ENCODE measurements at regions not wholly inside any gene's neighbourhood (a gene's known extent, or its start where the extent isn't known, plus 50 kb on each side); places are given as distances from the start of the nearest gene placed in this dataset.

DNA sequence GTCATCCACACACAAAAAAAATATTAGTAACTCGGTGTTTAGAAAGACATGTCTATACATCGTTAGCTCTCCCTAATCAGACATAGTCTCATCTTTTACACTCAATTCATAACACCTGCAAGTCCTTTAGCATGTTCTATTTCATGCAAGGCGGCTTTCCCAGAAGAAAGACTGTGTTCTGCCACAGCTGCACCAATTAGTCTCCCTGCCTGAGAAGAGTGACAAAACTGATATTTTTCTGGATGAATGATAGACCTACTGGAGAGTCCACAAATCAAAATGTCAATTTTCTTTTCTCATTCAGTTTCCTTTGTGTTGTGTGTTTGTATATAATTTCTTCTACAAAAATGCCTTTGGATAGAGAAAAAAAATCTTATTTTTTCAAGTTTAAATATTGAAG is 435.8 kb upstream of the EPHA3 start:
- no peaks in the 10 kb centered on the region for H3K36me3 ChIP-seq (ENCODE audit: insufficient read depth, low read length)

DNA sequence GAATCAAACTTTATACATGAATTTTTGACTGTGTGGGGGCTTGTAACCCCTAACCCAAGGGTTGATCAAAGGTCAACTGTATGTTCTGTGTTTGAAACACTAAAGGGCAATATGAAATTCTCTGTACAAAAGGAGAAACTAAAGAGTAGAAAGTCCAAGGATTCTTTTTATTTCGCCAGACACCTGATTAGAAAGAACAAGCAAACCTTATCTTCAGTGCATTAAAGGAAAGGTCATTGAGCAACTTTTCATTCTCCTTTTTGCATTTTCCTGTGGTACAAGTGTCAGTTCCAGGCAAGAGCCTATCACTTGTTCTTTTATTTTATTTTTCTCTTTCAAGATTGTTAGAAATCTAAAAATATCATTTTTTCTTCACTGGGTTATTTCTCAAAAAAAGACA is 430.1 kb upstream of the EPHA3 start:
- Histone ChIP-seq H3K4me3 (ENCODE audit: low read length) (no peak overlapping the region), H3K9ac (ENCODE audit: low read length) (no peak overlapping the region), H3K9me2 (ENCODE audit: insufficient read depth, low read length) (no peaks in the 10 kb centered on the region), H3K27me3 (ENCODE audit: insufficient read depth, low read depth, low read length) (no peaks in the 10 kb centered on the region), H3K27ac (ENCODE audit: low read length) (no peak overlapping the region), H2AFZ (ENCODE audit: low read depth, low read length) (no peak overlapping the region), H3K9me3 (ENCODE audit: low read length) (peaks cover 6% of the 10 kb centered on the region), H3K4me2 (ENCODE audit: low read length) (no peak overlapping the region), H4K20me1 (ENCODE audit: insufficient read depth) (no peaks in the 10 kb centered on the region), H3K79me2 (replicated peaks; ENCODE audit: insufficient read depth, low read length) (no peaks in the 10 kb centered on the region), H3K36me3 (ENCODE audit: insufficient read depth, low read length) (no peaks in the 10 kb centered on the region), H3F3A (ENCODE audit: insufficient read depth, low read length, poor library complexity, severe bottlenecking) (peaks cover 3% of the 10 kb centered on the region)
- no peak for TF ChIP-seq MXI1 (conservative IDR thresholded peaks at IDR 0.05; ENCODE audit: poor library complexity, severe bottlenecking)
- no peak for TF ChIP-seq REST (IDR thresholded peaks at IDR 0.05; ENCODE audit: borderline replicate concordance)
- TF ChIP-seq SMC3 (conservative IDR thresholded peaks at IDR 0.05; ENCODE audit: poor library complexity): no peak
- no peak for TF ChIP-seq TAF1 (IDR thresholded peaks at IDR 0.05; ENCODE audit: low read depth)
- TF ChIP-seq POLR2AphosphoS5 (IDR thresholded peaks at IDR 0.05): no peak

More for the DNA sequence above, 435.8 kb upstream of the EPHA3 start:
- H3K4me2 ChIP-seq (ENCODE audit: low read length): no peak overlapping the region
- no peak overlapping the region for H3K4me3 ChIP-seq (ENCODE audit: low read length)
- no peaks in the 10 kb centered on the region for H3K27me3 ChIP-seq (ENCODE audit: insufficient read depth, low read depth, low read length)
- no peaks in the 10 kb centered on the region for H3K79me2 ChIP-seq (replicated peaks; ENCODE audit: insufficient read depth, low read length)
- peaks cover 3% of the 10 kb centered on the region for H3F3A ChIP-seq (ENCODE audit: insufficient read depth, low read length, poor library complexity, severe bottlenecking)
- no peaks in the 10 kb centered on the region for H4K20me1 ChIP-seq (ENCODE audit: insufficient read depth)
- TF ChIP-seq REST (IDR thresholded peaks at IDR 0.05; ENCODE audit: borderline replicate concordance): peak; percentile 69
- TF ChIP-seq TAF1 (IDR thresholded peaks at IDR 0.05; ENCODE audit: low read depth): no peak
- no peak for TF ChIP-seq MXI1 (conservative IDR thresholded peaks at IDR 0.05; ENCODE audit: poor library complexity, severe bottlenecking)
- no peak for TF ChIP-seq EZH2 (IDR thresholded peaks at IDR 0.05; ENCODE audit: borderline replicate concordance, insufficient read depth, low read length, poor library complexity, severe bottlenecking)
- TF ChIP-seq SMC3 (conservative IDR thresholded peaks at IDR 0.05; ENCODE audit: poor library complexity): no peak
- peak; percentile 85 for TF ChIP-seq EP300 (conservative IDR thresholded peaks at IDR 0.05; ENCODE audit: poor library complexity, severe bottlenecking)
- TF ChIP-seq, protein P1, sequence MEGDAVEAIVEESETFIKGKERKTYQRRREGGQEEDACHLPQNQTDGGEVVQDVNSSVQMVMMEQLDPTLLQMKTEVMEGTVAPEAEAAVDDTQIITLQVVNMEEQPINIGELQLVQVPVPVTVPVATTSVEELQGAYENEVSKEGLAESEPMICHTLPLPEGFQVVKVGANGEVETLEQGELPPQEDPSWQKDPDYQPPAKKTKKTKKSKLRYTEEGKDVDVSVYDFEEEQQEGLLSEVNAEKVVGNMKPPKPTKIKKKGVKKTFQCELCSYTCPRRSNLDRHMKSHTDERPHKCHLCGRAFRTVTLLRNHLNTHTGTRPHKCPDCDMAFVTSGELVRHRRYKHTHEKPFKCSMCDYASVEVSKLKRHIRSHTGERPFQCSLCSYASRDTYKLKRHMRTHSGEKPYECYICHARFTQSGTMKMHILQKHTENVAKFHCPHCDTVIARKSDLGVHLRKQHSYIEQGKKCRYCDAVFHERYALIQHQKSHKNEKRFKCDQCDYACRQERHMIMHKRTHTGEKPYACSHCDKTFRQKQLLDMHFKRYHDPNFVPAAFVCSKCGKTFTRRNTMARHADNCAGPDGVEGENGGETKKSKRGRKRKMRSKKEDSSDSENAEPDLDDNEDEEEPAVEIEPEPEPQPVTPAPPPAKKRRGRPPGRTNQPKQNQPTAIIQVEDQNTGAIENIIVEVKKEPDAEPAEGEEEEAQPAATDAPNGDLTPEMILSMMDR (IDR thresholded peaks at IDR 0.05; ENCODE audit: poor library complexity, severe bottlenecking): no peak
- no peak for TF ChIP-seq RAD21 (conservative IDR thresholded peaks at IDR 0.05)
- TF ChIP-seq POLR2AphosphoS5 (IDR thresholded peaks at IDR 0.05): peak; percentile 63
- no peak overlapping the region for H3K9ac ChIP-seq (ENCODE audit: low read length)
- no peak overlapping the region for H2AFZ ChIP-seq (ENCODE audit: low read depth, low read length)
- H3K9me3 ChIP-seq (ENCODE audit: low read length): peaks cover 6% of the 10 kb centered on the region
- peak overlapping the region; percentile 15 for H3K27ac ChIP-seq (ENCODE audit: low read length)
- H3K9me2 ChIP-seq (ENCODE audit: insufficient read depth, low read length): no peaks in the 10 kb centered on the region

Data from neural cell (in vitro differentiated cells).